Fibroblast of mammary gland (primary cell): ENCODE measurements at regions not wholly inside any gene's neighbourhood (a gene's known extent, or its start where the extent isn't known, plus 50 kb on each side); places are given as distances from the start of the nearest gene placed in this dataset.

Experiments
- DNase-seq: peaks from one replicate; pipeline ENCODE4 v3.0.0-alpha.2; 2010; ENCODE audit warnings: low read depth
- H3K4me3 ChIP-seq: 2 replicates; pipeline ENCODE4 v1.5.1; 2011; ENCODE audit warnings: low read depth, mild to moderate bottlenecking, low read length, moderate library complexity; ENCODE audit not compliant: control insufficient read depth
- CTCF ChIP-seq: conservative IDR thresholded peaks from 2 replicates; pipeline ENCODE4 v1.5.1; 2011; ENCODE audit warnings: low read depth, low read length, inconsistent platforms; ENCODE audit not compliant: control insufficient read depth, insufficient read depth

GRCh38 chr12:85698937-85699336 is 137.3 kb downstream of the RASSF9 start:
- no peak overlapping the region for H3K4me3 ChIP-seq
- no peak for DNase-seq
- no peak for TF ChIP-seq CTCF

- H3K4me3 ChIP-seq: no peak overlapping the region
- TF ChIP-seq CTCF: no peak
- no peak for DNase-seq
Measured at GRCh38 chr12:85708775-85709174, 127.4 kb downstream of the RASSF9 start.

GRCh38 chr12:85711735-85712390 is 124.3 kb downstream of the RASSF9 start:
- peak; percentile 71 for DNase-seq
- no peak for TF ChIP-seq CTCF
- H3K4me3 ChIP-seq: no peak overlapping the region

- DNase-seq: peak; percentile 66
- H3K4me3 ChIP-seq: no peak overlapping the region
- TF ChIP-seq CTCF: no peak
Measured at GRCh38 chr12:85713373-85713772, 122.8 kb downstream of the RASSF9 start.

- TF ChIP-seq CTCF: no peak
- no peak overlapping the region for H3K4me3 ChIP-seq
- no peak for DNase-seq
Measured at GRCh38 chr12:85714425-85714824, 121.8 kb downstream of the RASSF9 start.

GRCh38 chr12:85720308-85721033 is 115.7 kb downstream of the RASSF9 start:
- no peak overlapping the region for H3K4me3 ChIP-seq
- no peak for TF ChIP-seq CTCF
- no peak for DNase-seq
